HG02852 (cell line): ENCODE measurements at regions not wholly inside any gene's neighbourhood (a gene's known extent, or its start where the extent isn't known, plus 50 kb on each side); places are given as distances from the start of the nearest gene placed in this dataset.

Experiments
- ATAC-seq: cut with Tn5 transposase; IDR thresholded peaks from one replicate; pipeline ENCODE4 v1.9.1; 2021; ENCODE audit warnings: mild to moderate bottlenecking, moderate library complexity; ENCODE audit not compliant: unreplicated experiment

DNA sequence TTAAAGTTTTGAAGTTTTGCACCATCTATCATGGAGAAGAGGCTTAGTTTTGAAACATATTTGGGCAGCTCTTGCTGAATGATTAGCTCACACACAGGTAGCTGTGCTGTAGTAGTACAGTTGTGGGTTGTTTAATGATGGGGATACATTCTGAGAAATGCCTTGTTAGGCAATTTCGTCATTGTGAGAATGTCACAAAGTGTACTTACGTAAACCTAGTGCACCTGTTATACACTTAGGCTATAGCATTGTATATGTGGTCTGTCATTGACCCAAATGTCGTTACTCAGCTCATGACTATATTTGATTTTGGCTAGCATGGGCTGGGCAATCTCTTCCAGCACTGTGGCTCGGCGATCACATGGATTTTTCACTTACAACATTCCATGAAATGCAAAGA is 247.2 kb upstream of the IGFBP3 start:
- ATAC-seq = no peak

DNA sequence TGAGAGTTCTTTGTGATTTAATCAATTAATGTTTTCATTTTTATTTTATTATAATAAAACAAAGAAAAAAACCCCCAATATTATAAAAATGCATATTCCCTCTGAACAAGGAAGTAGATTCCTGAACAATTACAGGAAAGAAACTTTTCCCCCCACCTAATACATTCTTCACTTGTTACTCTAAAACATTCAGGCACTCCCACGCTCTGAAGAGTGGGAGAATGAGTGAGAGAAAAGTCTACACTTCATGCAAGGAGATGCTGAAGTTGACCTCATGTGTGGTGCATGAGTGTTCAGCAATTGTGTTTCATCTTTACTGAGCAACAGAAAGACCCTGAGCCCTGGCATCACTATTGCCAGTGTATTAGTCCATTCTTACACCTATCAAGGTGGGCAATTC is 244.2 kb upstream of the IGFBP3 start:
- ATAC-seq = no peak

DNA sequence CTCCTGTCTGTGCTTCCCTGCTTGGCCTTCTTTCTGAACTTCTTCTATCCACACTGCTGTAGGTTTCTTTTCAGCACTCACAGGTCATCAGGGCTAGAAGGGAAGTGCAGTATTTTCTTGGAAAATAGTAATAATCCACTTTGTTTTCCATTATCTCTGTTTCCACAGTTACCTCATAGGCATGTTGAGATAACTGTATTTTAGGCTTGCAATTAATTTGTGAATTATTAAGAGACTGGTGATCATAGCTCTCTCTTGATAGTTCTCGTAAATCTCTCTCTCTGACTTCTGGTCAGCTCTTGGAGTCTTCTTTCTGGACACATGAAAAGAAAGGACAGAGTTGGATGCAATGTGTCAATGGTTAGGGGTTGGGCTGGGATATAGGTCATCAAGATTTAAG is 243.6 kb upstream of the IGFBP3 start:
- no peak for ATAC-seq

DNA sequence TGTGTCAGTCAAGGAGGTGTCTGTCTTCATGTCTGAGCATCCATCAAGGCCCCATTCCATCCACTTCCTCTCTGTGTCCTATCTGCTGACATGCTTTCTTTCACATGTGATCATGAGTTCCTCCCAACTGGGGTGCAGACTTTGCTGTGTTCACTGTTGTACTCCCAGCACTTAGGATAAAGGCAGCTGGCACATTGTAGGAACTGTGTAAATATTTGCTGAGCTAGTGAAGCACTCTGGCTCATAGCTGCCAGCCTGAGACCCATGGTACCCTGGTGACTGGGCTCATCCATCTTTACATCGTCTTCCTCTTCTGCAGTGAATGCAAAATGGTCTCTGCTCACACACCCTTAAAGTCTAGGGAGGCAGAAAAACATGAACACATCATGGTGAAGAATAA is 242.2 kb upstream of the IGFBP3 start:
- no peak for ATAC-seq

DNA sequence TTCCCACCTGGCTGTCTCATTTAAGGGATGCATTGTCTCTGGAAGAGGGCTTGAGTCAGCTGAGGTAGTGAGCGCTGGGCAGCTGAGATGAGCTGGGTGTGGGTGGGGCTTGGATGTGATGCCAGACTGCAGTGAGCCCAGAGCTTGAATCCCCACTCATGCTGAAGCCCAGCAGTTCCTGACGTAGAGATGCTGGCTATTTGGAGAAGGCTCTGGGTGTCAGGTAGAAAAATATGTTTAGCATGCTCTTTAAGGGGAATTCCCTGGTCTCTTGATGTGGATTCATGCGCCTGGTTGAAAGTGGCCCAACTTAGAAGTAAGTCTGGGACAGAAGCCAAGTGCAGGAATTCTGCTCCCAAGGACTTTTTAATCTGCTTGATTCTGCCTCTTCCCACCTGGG is 241.5 kb upstream of the IGFBP3 start:
- no peak for ATAC-seq

DNA sequence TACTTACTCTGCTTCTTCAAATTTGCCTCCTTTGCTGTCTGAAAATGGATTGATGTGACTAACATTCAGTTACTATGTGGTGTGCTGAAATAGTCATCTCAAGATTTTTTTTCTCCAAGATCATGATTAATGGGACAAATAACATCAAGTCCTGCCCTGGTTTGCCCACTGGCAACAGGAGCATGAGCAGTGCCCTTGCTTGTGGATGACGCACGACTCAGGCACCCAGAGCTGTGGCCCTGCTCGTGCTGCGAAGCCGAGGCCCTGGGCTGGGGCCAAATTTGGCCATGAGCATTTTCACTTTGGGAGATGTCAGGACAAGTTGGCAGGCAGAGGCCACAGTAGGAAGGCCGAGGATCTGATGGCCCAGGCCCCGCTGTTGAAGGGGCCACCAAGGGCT is 239.8 kb upstream of the IGFBP3 start:
- ATAC-seq = no peak

DNA sequence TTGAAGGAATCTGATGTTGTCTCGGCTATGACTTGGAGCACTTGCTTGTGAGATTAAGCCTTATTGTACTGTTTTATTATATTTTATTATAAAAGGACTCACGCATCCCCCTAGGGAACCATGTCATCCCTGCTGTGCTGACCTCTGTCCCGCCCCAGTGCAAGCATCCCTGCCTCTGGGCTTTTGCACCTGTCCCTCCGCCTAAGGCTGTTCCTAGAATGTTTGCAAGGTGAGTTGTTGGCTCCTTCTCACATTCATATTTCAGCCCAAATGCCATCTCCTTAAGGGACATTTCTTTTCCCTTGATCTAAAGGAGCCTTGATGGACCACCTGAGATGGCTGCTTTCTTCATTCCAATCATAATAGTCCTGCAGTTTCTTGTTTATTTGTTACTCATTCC is 236.9 kb upstream of the IGFBP3 start:
- ATAC-seq = no peak

DNA sequence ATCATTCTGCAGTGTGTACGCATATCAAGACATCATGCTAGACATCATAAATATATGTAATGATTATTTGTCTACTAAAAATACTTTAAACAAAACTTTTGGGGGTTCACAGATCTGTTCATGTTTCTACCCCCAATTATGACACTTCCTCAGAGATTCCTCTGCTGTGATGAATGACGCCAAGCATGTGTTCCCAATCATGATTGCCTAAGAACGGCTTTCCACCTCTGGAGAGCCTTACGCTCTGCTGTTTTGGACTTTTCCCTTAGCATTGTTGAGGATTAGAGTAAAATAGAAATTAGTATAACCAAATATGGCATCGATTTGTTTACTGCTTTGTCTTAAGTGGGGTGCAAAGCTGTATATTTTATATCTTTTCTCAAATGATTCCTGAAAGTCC is 236.3 kb upstream of the IGFBP3 start:
- no peak for ATAC-seq

DNA sequence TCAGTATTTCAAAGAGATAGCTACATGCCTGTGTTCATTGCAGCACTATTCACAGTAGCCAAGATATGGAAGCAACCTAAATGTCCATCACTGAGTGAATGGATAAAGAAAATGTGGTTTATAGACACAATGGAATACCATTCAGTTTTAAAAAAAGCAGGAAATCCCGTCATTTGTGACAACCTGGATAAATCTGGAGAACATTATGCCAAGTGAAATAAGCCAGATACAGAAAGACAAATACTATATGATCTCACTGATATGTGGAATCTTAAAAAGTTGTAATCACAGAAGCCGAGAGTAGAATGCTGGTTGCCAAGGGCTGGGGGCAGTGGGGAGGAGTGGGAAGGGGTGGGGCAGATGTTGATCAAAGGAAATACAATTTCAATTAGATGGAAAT is 235.8 kb upstream of the IGFBP3 start:
- no peak for ATAC-seq

DNA sequence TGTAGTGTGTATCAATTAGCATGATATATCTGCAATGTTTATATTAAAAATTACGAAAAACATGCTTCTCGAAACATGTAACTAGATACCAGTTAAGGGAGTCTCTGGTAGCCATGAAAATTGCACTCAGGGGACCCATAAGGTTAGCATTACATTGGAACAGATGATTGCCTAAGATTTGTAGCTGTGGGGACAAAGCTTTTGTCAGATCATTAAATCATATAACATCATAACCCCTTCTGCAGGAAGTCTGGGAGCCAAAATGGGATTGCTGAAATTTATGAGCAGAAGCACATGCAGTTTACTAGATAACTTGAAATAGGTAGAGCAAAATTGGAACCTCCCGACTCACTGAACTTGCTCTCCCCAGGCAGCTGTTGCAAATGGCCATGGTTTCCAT is 235.0 kb upstream of the IGFBP3 start:
- no peak for ATAC-seq

DNA sequence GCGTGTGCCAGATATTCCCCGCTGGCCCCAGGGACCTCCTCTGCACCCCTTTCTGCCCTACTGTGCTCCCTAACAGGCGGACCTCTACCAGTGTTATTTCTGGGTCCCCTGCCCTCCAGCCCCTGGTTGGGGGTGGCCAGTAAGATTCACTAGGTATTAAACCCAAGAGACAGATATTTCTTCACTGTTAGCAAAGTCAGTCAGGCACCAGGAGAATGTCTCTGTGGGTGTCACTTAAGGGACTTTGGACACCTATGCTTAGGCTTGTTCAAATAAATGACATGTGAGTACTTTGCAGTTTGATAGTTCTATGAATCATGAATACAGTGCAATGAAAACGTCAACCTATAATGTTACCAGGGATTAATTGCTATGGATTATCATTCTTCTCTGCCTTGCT is 234.3 kb upstream of the IGFBP3 start:
- ATAC-seq = no peak

DNA sequence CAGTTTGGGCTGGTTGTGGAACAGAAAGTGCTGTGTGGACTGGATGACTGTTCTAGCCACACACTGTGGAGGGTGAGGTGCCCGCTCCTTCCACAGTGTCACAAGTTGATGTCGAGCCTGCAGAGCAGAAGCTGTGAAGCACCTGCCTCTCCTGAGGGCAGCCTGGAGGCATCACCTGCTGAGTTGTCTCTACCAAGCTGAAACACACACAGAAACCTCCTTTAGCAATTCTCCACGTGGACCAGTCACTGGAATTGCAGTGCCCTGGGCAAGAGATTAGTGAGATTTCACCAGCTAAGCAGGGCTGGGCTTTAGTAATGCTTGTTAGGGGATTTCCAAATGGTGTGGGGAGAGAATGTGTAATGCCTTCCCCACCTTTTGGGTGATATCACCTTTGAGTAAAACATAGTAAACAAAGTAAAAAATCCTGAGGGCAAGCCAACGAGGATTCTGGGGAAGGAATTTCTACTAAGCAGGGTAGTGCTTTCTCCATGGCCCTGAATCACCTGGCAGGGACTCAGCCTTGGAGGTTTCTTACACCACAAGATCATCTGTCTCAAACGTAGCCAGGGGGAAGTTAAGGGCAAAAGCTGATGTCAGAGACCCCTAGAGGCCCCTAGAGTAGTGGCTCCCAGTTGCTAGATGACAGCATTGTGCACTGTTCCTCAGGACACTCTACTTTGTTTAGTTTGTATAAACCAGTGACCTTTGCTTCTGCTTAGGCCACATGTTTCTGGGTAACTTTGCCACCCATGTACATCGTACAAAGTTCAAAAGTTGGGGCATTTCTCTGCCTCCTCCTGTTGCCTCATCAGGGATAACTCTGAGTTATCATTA is 233.1 kb upstream of the IGFBP3 start:
- peak; percentile 57 for ATAC-seq

DNA sequence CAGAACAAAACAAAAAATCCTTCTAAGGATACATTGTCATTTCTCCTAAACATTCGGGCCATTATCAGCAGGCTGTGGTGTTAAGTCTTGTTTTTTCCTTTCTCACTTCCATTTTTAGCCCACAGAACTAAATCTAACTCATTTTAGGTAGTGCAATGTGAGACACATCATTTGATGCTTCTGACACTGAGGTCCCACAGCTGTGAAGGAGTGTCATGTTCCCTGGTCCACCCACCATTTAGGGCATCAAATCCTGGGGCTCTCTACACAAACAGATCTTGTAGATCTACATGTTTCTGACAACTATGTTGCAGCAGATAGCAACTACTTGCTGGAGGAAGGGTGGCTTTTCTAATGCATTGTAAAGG is 232.5 kb upstream of the IGFBP3 start:
- ATAC-seq = peak; percentile 46

DNA sequence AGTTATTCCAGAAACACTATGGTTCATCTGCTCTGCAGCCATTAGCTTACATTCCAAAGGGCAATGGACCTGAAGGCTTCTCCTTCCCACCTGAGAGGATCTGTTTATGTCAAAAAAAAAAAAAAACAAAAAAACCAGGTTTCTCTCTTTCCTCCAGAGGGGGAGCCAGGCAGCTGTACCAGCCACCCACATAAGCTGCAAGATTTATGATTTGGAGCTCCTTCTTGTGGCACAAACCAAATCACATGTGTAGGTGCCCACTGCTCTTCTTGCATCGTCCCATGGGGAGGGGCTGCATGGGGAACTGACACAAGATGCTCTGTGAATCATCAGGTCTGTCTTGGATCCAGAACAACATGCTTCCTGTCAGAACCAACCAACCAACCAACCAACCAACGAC is 231.6 kb upstream of the IGFBP3 start:
- no peak for ATAC-seq

DNA sequence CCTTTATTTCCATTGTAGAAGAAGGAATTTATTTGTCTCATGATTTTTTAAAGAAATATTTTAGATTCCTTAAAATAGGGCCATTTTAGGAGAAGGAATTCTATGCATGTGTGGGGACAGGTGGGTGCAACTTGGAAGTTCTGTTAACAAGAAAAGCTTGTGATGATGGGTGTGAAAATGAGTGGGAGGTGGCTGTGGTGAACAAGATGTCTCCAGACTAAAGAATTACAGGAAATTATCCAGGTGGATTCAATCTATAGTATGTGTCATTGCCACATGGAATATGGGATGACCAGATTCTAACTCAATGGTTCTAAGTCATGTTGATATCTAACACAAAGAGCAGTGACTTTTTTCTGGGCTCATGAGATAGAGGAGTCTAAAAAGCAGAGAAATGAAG is 229.6 kb upstream of the IGFBP3 start:
- ATAC-seq = no peak

DNA sequence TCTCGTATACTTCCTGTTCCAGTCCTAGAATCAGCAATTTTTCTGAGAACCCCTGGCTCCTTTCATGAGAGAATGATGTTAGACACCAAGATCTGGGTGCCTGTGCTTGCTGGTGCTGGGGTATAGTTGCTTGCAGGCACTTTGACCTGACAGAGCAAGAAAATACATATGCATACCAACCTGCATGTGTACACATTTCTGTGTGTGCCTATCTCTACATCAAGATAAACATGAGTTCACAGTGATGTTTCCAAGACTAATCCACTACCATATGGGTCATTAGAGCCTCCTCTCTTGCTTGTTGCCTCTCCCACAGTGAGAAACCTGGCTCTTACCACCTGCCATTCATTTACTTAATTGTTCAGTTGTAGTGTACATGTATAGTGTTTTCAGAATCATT is 229.1 kb upstream of the IGFBP3 start:
- ATAC-seq = no peak

DNA sequence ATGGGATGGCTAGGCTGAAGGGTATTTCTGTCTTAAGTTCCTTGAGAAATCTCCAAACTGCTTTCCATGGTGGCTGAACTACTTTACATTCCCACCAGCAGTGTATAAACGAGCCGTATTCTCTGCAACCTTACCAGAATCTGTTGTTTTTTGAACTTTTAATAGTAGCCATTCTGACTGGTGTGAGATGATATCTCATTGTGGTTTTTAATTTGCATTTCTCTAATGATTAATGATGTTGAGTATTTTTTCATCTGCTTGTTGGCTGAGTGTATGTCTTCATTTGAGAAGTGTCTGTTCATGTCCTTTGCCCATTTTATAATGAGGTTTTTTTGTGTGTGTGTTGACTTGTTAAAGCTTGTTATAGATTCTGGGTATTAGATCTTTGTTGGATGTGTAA is 226.8 kb upstream of the IGFBP3 start:
- no peak for ATAC-seq

DNA sequence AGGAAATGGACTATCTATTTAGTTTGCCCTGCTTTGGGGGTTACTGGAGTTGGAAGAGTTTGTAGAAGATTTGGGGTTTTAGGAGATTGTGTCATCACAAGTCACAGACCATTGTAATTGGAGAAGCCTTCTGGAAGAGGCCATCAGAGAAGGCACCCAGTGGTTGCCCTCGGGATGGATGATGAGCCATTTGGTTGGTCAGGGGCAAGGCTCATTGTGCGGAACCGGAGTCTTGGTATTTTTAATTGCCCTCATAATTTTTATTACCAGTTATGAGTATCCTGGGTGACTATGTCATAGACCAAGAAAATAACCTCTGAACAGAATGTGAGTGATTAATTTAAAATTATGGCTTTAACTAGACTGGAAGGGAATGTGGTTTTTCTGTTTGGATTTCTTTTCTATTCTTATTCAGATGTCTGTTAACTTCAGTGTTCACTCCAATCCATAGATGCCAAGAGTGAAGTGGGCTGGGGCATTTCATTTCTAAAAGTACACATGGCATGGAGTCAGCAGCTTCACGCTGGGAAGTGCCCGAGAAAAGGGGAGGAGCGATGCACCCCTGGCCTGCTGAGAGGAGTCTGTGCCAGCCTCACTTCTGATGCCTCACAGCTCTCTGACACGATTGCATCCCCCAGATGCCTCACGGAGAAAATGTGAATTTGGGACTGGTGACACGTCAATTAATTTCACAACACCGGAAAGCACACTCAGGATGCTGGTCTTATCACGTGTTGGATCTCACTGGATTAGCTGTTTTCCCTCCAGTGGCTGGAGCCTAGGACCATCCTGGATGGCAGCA is 225.6 kb upstream of the IGFBP3 start:
- no peak for ATAC-seq

DNA sequence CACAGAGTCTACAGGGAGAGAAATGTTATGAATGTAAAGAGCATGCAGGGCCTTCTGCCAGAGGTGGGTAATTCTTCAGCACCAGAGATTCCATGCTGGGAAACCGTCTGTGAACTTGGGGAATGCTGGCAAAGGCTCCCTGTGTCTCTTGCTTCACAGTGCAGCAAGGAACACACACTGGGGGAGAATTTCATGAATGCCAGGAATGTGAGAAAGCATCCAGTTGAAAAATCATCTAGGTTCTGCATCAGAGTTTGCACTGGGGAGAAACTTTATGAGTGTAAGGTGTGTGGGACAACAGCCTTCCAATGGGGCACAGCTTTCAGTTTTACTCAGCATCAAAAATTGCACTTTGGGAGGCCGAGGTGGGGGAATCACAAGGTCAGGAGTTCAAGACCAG is 224.3 kb upstream of the IGFBP3 start:
- no peak for ATAC-seq

DNA sequence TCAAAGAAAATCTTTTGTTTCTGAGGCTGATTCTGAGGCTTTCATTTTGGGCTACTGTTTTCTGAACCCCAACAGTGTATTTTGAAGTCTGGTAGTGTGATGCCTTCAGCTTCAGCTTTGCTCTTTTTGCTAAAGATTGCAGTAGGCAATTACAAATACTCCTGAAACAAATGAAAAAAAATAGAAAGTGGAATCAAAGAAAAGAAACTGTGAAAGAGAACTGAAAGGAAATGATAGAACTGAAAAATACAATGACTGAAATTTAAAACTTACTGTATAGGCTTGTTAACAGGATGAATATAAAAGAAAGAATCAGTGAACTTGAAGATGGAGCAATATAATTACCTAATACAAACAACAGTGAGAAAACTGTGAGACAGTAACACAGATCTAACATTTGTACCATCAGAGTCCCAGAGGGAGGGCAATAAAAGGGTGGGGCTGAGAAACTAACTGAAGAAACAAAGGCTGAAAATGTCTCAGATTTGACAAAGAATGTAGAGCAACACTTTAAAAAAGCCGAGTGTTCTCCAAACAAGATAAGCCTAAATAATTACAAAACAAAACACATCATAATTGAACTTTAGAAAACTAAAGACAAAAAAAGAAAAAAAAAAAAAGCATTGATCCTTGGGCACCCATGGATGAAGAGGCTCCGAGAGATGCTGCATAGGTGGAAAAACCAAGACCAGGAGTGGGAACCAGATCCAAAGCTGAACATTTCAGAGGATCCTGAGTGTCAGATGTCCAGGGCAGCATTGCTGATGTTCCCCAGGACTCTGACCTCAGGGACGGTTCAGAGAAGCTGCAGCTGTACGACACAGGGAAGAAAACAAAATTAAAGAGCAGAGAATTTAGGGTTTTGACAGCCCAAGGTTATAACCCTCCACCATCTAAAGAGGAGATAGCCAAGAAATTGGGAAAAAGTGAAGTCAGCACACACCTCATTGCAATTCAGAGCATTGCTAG is 223.2 kb upstream of the IGFBP3 start:
- no peak for ATAC-seq

DNA sequence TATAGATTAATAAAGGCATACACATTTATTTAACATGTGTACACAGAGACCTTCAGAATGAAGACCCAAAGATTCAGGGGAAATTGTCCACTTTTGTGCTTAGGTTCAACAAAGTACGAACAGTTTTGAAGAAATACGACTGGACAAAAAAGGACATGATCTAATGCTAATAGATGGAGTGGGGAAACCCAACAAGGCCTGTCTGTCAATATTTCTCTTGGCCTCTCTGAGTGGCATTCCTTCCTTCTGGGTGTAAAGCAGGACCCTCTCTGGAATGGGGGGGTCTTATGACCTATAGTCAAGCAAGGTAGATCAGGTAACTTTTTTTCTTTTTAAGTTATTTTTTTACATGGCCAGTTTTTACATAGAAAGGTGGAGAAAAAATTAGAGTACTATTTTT is 222.3 kb upstream of the IGFBP3 start:
- ATAC-seq = no peak
